ENCODE measurements at regions not wholly inside any gene's neighbourhood (a gene's known extent, or its start where the extent isn't known, plus 50 kb on each side); places are given as distances from the start of the nearest gene placed in this dataset.

DNA sequence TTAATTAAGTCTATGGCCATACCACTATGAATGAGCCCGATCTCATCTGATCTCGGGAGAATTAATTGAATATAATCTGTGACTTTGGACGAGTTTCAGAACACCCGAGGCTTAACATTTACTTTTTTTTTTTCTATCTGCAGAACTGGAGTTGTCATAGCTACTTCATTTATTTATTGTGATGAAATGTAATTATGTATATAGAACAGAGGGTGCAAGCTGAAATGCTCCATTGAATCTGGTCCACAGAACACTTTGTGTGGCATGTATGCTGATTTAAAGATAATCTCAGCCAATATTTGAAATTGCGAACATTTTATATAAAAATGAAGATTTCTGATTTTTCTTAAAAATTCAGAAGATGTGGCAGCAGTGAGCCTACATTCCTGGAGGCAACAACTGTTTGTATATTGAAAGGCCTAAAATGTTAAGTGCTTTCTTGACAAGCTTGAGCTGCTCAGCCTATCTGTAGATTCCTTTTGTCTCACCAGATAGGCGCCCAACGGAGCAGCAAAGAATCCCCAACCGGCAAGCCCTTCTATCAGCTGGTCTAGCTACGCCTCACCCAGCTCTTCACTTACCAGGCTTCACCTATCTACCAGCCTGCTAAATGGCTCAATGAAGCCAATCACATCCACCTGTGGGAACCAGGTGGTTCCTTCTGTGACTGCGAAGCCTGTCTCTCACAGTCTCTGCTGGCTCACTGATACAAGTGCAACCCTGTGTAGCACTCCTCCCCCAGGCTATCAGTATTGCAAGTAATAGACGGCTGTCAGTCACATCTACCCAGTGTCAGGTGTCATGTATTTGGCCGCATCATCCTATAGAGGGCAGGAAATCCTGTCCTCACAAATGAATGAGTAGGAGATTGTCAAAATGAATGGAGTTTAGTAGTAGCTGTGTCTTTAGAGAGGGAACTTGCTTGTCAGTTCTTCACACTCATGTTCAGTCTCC lies 170.6 kb upstream of the MRPS30 start:
- TF ChIP-seq YY1 (IDR thresholded peaks at IDR 0.05; ENCODE audit: insufficient read depth, insufficient read length) (no peak), ZNF274 (IDR thresholded peaks at IDR 0.05; ENCODE audit: low read depth, low read length) (no peak), SUZ12 (IDR thresholded peaks at IDR 0.05; ENCODE audit: extremely low read depth, insufficient read depth, insufficient read length) (no peak)
